Stimulated activated CD4-positive, alpha-beta T cell treated with anti-CD3 and anti-CD28 coated beads, Interleukin-12 subunit alpha, Interleukin-12 subunit beta, amount 100 ng/mL, for 48 hours (primary cell): ENCODE measurements at regions not wholly inside any gene's neighbourhood (a gene's known extent, or its start where the extent isn't known, plus 50 kb on each side); places are given as distances from the start of the nearest gene placed in this dataset.
"Not testable (repeated sequence)": the region's sequence is repeated elsewhere in the genome, so short reads cannot be mapped to it uniquely, and the experiment has no call there.

ENCODE experiments used
- DNase-seq, 3 donors: peaks; one replicate each; pipeline ENCODE4 v3.0.0-alpha.2; 2020; ENCODE audit warnings: low read depth in 2 of 3, low spot score in 1 of 3

- DNase-seq = no peak
Measured at GRCh38 chr18:55897091-55897689, 309.2 kb upstream of the TCF4 start.

- no peak for DNase-seq
Measured at GRCh38 chr18:55893948-55894347, 306.0 kb upstream of the TCF4 start.

GRCh38 chr18:55892862-55893813 is 305.1 kb upstream of the TCF4 start:
- DNase-seq = not testable (repeated sequence)

- DNase-seq = no peak
Measured at GRCh38 chr18:55886886-55887285, 298.9 kb upstream of the TCF4 start.

GRCh38 chr18:55884498-55884897 is 296.5 kb upstream of the TCF4 start:
- no peak for DNase-seq

GRCh38 chr18:55880617-55881016 is 292.6 kb upstream of the TCF4 start:
- DNase-seq = no peak

- DNase-seq = no peak
Measured at GRCh38 chr18:55879331-55879730, 291.3 kb upstream of the TCF4 start.

- no peak for DNase-seq
Measured at GRCh38 chr18:55878224-55878623, 290.2 kb upstream of the TCF4 start.

- DNase-seq = no peak
Measured at GRCh38 chr18:55877321-55877720, 289.3 kb upstream of the TCF4 start.

GRCh38 chr18:55876254-55876653 is 288.3 kb upstream of the TCF4 start:
- DNase-seq = no peak

- DNase-seq = no peak
Measured at GRCh38 chr18:55875371-55875901, 287.4 kb upstream of the TCF4 start.

GRCh38 chr18:55869556-55870501 is 281.8 kb upstream of the TCF4 start:
- DNase-seq = no peak

- DNase-seq = no peak
Measured at GRCh38 chr18:55868909-55869308, 280.9 kb upstream of the TCF4 start.

- no peak for DNase-seq
Measured at GRCh38 chr18:55866886-55867285, 278.9 kb upstream of the TCF4 start.

GRCh38 chr18:55866006-55866405 is 278.0 kb upstream of the TCF4 start:
- DNase-seq = no peak

GRCh38 chr18:55864281-55864680 is 276.3 kb upstream of the TCF4 start:
- no peak for DNase-seq

- no peak for DNase-seq
Measured at GRCh38 chr18:55863876-55864275, 275.9 kb upstream of the TCF4 start.

- no peak for DNase-seq
Measured at GRCh38 chr18:55863391-55863706, 275.4 kb upstream of the TCF4 start.

GRCh38 chr18:55862693-55863390 is 274.9 kb upstream of the TCF4 start:
- no peak for DNase-seq

- DNase-seq = no peak
Measured at GRCh38 chr18:55861266-55861665, 273.3 kb upstream of the TCF4 start.
